GM19455 (cell line): ENCODE measurements at regions not wholly inside any gene's neighbourhood (a gene's known extent, or its start where the extent isn't known, plus 50 kb on each side); places are given as distances from the start of the nearest gene placed in this dataset.

Source experiments
- ATAC-seq: cut with Tn5 transposase; IDR thresholded peaks from one replicate; pipeline ENCODE4 v1.9.1; 2021; ENCODE audit not compliant: unreplicated experiment

DNA sequence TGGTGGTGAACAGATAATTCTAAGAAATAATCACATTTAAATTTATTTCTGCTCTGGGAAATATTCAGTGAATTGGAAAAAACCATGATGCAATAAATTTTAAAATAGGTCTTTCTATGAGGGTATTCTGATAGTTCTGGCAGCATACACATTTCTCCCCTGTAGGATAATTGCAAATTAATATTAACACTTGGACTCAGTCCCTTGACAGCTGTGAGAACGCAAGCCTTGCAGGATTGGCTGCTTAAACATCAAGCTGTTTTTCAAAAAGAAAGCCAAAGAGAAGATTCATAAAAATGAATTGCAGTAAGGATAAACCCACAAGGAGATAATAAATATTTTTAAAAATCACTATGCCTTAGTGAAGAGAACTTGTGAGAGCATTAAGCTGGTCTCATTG is 180.0 kb downstream of the MTRR start:
- no peak for ATAC-seq

DNA sequence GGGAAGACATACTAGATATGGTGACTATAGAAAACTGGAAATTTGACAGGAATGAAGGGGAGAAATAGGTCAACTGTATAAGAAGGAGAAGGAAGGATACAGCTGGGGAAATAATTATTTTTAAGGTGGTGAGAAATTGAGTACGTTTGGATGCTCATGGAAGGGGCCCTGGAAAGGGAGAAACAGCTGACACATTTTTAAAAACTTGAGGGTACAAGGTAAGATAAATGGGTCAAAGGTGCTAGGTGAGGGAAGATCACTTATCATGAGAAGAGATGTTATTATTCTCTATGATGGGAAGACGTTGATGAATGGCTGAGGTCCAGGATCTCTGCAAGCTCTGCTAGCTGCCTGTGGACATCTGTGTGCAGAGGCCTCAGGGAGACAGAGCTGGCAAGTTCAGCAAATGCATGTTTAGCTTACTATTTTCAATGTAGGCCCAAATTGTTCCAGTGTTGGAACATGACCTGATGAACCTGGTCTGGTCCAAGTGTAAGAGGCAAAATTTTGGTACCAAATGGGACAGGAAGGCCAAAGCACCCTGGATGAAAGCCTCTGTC is 181.7 kb downstream of the MTRR start:
- ATAC-seq: no peak

DNA sequence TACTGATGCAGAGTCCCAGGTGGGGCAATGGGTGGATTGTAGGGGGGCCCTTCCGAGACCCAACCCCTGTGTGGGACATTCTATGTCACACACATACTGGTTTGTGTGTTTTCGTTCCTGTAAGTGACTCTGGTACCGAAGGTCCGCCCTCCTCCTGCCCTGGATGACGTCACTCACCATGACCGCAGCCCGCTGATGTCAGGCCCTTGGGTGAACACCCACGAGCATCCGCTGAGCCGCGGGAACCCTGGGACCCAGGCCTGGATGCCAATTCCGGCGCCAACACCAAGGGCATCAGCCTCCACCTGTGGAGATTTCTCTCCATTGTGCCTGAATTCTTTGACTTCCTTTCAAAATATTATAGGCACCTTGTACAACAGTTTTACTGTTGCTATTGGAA is 184.3 kb downstream of the MTRR start:
- ATAC-seq: no peak

DNA sequence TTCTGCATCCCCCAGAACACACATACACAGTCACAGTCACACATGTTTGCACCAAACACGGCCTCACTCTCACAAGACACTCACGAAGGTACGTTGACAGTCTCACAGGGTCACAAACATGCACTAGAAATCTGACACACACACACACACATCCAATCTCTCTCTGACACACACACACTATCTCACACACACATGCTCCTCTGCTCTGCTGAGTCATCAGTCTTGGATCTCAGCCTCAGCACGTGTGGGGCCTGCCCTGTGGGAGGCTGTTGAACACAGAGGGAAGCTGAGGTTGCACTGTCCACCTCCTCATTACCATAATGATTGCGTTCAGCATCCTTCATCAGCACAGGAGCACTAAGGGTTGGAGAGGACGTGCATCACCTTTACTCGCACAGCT is 188.8 kb downstream of the MTRR start:
- no peak for ATAC-seq

DNA sequence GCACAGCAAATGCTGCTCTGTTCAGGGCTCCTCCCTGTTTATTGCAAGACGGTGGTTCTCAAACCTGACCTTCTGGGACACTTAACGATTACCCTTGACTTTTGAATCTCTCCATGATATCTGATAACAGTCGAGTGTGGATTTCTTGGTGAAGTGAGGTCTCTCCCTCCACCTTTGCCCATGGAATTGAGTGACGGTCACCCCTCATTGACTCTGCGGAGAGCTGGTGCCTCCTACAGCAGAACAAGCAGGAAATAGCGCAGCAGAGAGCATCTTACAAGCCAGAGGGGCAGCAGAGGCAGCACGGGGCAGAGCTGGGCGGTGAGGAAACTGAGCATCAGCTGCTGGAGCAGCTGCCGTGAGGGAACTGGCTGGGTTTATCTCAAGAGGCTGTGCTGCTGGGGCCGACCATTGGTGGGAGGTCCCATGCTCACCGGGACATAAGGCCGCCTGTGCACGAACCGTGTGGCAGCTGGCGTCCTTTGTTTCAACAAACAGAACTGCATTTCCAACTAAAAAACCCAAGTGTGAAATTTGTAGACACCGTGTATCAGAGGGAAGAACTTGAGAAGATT is 189.8 kb downstream of the MTRR start:
- ATAC-seq: no peak

DNA sequence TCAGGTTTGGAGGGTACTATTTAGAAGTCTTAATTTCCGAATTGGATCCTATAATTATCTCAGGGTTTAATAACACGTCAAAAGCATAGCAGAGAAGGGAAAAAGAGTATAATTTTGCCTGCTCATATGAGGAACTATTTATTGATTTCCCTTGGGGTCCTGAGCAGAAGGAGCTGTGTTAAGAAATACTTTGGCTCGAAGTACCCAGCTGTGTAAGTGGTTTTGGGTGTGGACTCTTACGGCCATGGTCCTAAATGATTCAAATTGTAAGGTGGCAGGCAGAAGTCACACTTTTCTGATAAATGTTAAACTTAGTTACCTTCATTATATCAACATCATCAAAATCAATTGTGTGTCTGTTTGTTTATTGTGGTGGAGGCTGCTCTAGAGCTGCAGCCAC is 190.4 kb downstream of the MTRR start:
- no peak for ATAC-seq

DNA sequence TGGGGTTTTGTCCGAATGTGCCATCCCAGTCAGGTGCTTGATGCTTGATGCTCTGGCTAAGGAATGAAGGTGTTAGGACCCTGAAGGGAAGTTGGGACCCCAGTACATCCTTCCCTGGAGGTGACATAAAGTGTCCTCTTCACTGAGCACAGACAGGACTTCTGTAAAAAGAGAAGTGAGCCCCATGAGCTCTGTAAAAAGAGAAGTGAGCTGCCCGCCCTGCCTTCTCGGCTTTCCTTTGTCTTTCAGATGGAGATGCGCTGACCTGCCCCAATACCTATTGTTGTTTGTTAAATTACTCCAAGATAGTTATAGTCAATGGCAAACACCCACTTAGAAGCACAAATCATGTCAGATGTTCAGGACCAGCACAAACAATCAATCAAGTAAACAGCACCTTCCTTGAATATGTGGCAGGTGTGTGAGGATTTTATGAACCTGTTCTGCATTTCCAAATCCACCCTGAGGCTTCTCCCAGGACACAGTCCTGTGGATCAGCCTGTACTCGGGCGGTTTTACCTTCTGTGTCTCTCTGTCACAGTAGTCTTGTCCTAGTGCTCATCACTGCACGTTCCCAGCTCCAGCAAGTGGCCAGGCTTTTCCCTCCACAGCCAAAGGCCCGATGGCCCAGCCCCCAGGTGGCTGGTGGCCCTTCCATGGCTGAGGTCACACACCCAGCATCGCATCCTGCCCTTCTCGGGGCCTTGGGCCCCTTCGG is 191.4 kb downstream of the MTRR start:
- ATAC-seq: no peak

DNA sequence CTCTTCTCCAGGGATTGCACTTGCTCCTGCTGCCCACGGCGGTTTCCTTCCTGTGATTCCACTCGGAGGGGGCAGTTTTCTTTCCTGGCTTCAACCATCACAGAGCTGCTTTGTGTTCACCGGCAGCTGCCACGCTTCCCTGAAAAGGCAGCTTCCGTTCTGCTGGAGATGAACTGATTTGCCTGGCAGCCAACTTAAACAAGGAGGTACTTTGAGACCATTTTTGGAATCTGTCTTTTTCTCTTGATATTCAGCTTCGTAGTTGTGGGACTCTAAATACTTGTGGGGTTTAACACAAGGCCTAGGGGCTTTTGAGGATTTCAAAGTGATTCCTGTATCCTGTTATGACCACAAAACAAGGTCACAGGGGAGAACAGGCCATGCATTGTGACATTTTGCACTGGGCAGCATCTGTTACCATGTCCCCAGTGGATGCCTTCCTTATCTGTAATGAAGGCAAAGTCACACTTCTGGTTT is 192.0 kb downstream of the MTRR start:
- no peak for ATAC-seq

DNA sequence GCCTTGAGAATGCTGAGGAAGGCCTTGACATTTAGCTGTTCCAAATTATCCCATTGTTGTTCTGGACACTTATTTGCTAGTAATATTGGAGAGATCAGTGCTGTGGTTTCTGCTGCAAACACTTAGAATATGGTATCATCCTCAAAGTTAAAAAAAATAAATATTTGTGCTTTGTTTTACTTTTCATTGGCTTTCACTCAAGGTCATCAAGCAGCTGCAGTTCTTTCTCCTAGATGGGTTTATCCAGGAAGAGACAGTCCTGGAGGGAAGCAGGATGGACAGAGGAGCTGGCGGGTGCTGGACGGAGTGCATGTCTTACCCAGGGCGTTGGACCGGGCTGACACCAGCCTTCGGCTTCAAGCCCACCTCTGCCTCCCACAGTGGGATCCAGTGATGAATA is 193.6 kb downstream of the MTRR start:
- no peak for ATAC-seq

DNA sequence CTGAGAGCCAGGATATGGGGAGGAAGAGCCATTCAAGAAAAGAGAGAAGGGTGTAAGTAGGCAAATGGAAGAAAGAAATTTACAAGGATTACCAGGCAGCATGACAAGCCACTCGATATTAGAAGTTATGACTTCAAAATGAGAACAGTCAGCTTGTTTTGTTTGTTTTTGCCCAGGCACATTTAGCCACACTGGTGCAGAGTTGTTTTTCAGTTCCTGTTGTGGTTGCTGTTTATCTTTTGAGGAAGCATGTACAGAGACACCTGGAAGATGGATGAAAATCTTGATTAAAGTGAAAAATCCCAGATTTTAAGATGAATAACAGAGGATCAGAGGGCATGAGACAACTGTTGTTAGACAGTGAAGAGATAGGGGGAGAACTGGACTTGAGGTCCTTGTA is 199.1 kb downstream of the MTRR start:
- ATAC-seq: no peak

DNA sequence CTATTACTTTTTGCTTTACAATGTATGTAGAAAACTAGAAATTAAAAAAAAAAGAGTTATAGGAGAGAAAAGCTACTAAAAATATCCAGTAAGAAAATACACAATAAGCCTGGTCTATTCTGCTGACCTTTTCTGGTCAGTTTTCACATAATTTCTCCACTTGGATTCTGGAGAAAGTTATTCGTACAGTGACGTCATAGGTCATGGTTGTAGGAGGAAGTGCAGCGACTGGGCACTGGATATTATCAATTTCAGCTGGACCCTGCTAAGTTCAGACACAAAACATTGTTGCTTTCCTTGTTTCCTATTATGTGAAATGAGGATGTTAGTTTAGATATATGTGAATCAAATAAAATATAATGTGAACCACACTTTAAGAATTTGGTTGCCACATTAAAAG is 201.2 kb downstream of the MTRR start:
- ATAC-seq: no peak

DNA sequence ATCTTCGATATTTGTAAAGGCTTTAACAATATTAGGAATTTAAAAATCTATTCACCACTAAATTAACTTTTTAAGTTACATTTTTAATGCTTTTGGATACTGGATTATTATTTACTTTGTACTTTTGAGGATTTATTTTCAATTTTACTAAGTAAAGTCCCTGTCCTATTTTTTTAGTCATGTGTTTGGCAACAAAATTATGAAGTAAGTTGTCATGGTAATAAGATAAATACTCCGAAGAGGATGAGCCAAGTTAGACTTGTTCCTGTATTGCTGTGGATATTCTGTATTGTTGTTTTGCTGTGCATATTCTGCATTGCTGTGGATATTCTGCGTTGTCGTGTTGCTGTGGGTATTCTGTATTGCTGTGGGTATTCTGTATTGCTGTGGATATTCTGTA is 210.1 kb downstream of the MTRR start:
- no peak for ATAC-seq

DNA sequence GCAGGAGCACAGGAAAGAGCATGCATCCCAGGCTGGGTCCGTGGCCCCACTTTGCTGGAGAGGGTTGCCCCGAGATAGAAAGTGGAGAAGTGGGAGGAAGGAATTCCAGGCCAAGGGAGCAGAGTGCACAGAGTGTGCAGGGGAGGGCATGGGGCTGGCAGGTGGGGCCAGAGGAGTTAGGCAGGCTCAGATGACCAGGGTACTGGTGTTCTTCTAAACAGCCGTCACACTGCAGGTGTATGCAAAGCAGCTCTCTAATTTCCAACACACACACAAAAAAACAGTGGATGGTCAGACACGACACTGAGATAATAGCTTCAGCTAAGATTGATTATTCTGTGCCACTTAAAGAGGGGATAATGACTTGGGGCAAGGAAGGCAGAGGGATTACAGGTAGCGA is 212.2 kb downstream of the MTRR start:
- ATAC-seq: no peak

DNA sequence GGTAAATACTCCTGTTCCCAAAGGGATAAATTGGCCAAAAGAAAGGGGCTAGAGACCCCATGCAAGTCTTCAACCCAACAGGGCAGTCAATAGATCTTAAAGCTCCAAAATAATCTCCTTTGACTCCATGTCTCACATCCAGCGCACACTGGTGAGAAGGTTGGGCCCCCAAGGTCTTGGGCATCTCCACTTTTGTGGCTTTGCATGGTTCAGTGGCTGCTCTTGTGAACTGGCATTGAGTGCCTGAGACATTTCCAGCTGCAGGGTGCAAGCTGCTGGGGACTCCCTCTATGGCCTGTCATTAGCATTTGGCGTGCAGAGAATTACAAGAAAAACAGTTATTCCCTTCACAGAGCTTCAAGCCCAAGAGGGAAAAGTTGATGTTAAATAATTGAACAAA is 224.7 kb downstream of the MTRR start:
- ATAC-seq: no peak

DNA sequence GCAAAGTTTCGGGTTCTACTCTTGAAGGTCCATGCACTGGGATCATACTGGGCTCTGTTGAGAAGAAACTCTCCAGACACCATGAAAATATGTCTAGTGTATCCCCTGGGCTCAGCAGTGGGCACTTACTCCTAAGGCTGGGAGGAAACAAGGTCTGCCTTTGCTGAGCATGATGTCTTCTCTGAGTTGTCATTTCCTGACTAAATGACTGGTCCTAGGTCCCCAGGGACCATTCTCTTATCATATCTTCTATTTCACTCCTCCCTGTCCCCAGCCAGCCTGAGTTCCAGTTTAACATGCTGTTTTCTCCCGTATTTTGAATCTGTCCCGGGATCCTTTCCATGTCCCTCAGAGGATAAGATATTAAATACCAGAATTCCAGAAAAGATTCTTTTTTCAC is 225.4 kb downstream of the MTRR start:
- no peak for ATAC-seq

DNA sequence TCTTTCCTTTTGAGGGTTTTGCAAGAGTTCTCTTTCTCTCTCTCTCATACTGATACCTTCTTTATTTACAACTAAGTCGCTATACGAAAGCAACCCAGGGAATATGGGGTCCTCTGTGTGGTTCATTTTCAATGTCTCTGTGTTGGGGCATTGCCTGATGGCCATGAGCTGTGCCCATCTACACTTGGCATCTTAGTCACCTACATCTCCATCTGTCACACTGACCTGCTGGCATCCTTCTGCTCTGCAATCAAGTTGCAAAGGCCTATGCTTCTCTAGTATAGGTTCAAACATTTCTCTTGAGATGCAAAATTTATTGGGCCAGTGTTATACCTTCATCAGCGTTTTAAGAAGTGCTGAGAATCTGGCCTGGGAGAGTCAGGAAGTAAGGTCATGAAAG is 228.2 kb downstream of the MTRR start:
- no peak for ATAC-seq

DNA sequence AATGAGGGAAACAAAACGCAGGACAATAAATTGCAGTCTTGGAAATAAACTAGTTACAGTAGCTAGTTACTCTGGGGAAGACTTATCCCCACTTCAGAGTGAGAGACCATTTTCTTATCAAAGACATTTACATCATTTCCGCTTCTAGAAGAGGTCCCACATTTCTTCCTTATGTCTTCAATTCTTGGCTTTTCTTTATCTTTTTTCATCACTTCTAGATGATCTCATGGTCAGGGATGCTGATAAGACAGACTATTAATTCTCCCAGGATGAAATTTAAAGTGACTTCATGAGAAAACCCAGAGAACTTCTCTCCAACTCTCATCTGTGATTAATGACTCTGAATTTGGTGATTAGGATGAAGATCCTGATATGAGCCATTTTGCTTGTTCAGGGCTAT is 229.1 kb downstream of the MTRR start:
- no peak for ATAC-seq

DNA sequence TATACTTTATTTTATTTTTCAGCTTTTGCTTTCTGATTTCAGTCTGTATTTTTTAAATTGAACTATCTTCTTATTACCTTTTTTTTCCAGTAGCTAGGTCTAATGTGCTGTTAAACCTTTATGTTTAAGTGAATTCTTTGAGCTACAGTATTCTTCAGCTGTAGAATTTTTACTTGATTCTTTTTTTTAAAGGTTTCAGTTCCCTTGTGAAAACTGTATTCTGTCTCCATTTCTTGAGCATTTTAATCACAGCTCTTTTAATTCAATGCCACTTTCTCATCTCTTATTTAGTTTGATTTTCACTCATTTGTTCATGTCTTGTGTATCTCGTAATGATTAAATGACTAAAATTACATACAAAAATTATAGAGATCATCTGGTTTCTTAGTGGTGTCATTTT is 233.8 kb downstream of the MTRR start:
- no peak for ATAC-seq

DNA sequence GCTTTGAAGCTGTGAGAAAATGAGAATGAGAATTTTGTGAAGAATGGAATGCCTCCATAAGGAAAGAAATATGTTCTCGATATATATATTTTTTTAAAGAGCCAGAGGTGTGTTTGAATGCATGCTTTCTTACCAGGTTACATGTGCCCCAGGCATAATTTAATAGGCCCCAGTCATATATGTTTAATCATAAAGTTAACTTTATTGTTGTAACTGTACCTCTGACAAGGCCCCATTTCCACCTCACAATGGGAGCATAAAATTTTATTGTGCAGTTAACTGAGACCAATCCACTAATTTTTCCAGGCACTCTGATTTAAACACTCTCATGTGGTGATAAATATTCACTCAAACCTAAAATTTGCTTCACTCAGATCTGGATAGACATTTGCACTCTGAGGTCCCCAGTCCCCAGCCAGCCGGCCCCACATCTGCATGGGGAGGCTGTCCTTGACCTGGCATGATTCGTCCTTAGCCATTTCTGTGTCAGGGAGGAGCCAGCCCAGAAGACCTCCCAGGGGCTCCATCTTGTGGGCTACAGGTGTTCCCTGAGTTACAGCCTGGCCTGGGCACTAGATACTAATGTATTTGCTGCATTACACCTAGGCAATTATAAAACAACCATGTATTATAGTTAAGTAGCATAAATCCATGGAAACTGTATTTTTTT is 245.8 kb downstream of the MTRR start:
- no peak for ATAC-seq

DNA sequence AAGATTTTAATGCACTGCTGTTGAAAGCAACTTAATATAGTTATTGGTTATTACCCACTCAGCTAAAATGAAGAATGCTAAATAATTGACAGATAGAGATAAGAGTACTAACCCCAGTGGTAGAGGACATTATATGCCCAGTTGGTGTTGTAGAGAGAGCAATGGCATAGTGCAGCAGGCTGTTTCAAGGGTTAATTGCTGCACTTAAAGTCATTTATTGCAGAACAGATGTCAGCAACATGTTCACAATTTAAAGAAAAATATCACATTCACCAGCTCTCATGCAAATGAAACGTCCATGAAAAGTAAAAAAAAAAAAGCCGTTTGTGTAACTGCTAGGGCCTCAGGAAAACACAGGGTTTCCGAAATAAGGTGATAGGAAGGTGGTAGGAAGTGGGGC is 254.6 kb downstream of the MTRR start:
- no peak for ATAC-seq

DNA sequence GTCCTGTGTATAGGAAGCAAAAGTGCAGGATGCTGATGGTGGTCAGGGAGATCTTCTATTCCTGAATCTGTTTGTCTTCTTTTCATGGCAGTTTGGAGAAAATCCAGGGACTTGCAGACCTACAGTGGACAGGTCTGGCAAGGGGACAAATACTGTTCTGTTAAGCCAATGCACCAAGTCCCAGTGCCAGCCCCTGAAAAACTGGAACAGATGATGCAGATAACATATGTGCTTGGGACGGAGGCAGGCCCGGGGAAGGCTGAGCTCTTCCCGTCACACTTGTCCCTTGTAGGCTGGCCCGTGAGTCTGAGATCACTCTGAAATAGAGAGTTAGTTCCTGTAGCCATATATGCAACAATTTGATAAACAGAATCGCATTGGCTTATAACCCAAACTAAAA is 265.7 kb downstream of the MTRR start:
- ATAC-seq: no peak

DNA sequence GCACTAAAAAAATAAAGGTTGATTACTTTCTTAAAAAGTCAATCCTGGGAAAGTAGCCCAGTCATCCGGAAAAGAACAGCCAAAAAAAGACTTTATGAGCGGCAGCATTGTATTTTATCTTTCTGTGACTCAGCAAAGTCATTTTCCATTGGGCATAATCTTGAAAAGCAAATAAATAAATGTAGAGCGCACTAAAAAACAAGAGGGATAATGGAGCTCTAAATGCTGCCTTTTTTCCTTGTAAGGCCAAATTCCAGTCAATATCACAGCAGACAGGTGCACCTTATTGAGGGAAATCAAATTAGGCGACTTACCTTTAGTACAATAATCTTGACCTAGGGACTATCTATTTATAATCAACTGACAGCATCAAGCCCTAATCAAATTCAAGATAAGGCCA is 266.8 kb downstream of the MTRR start:
- ATAC-seq: no peak
